Right lobe of liver (tissue), 6 donors: ENCODE measurements at regions not wholly inside any gene's neighbourhood (a gene's known extent, or its start where the extent isn't known, plus 50 kb on each side); places are given as distances from the start of the nearest gene placed in this dataset.

Experiments used
- ATAC-seq, 4 donors: fragments of 200-7000 bp; cut with Tn5 transposase; one replicate each; pipeline ENCODE4 v1.9.1; 2020; ENCODE audit warnings: mild to moderate bottlenecking in 4 of 4, moderate library complexity in 4 of 4
- DNase-seq, 3 donors: peaks; one replicate each; pipeline ENCODE4 v3.0.0-alpha.2; 2020
- H3K27ac ChIP-seq, 3 donors: fragments of 200-600 bp; one replicate each; pipeline ENCODE4 v1.8.0; 2022
- H3K27me3 ChIP-seq, 2 donors: fragments of 200-600 bp; one replicate each; pipeline ENCODE4 v1.8.0; 2022
- H3K36me3 ChIP-seq, 4 donors: fragments of 200-600 bp; sonication (generic) in 1 of 4; one replicate each; pipeline versions ENCODE4 v1.5.1 to v1.8.0; 2017 to 2022; ENCODE audit warnings: control low read depth in 1 of 4
- H3K4me1 ChIP-seq, 4 donors: fragments of 200-600 bp; sonication (generic) in 1 of 4; one replicate each; pipeline versions ENCODE4 v1.5.1 to v1.8.0; 2017 to 2022; ENCODE audit warnings: control low read depth in 1 of 4
- H3K4me3 ChIP-seq, 3 donors: fragments of 200-600 bp; one replicate each; pipeline ENCODE4 v1.8.0; 2022
- H3K9me3 ChIP-seq, 4 donors: fragments of 200-600 bp; sonication (generic) in 1 of 4; one replicate each; pipeline versions ENCODE4 v1.5.1 to v1.8.0; 2017 to 2022; ENCODE audit warnings: control low read depth in 1 of 4
- CTCF ChIP-seq, 4 donors: fragments of 200-600 bp in 3 of 4; fragments of 450-650 bp in 1 of 4; IDR thresholded peaks; one replicate each; pipeline versions ENCODE4 v1.5.1 to v1.8.0; 2016 to 2022; ENCODE audit warnings: antibody characterized with exemption in 4 of 4, mild to moderate bottlenecking in 2 of 4
- POLR2A ChIP-seq: fragments of 450-650 bp; IDR thresholded peaks from one replicate; pipeline ENCODE4 v1.6.1; 2017; ENCODE audit warnings: antibody characterized with exemption, mild to moderate bottlenecking
- WGBS: methylation state at CpG from one replicate; pipeline ENCODE4 v1.1.6; 2018; ENCODE audit warnings: low coverage, low lambda C conversion rate; ENCODE audit not compliant: insufficient coverage; ENCODE audit errors: missing lambda C conversion rate; 5-methylcytosine and 5-hydroxymethylcytosine counted together
- intact Hi-C, 2 donors: fragments of 100-400 bp; cut with DNase I; formaldehyde crosslinking; loops; one replicate each; pipeline versions ENCODE4 v1.11.2 to v1.14.1; 2022
- donor health status: DM: no; HTN: yes; CAD: no.
- donor health status: DM: no; HTN: no; CAD: no.
- donor health status: DM: no; HTN: no; CAD: no.
- donor health status: DM: no; HTN: yes; CAD: no.
- donor health status: DM: no; HTN: yes; CAD: no.

GRCh38 chr10:4066581-4067390 is 281.8 kb upstream of the KLF6 start:
- ATAC-seq: no peak

GRCh38 chr10:4064489-4064888 is 279.5 kb upstream of the KLF6 start:
- Histone ChIP-seq H3K27ac (no peak overlapping the region), H3K4me1 (no peaks in the 10 kb centered on the region), H3K36me3 (no peaks in the 10 kb centered on the region), H3K9me3 (no peaks in the 10 kb centered on the region), H3K4me3 (no peak overlapping the region), H3K27me3 (no peaks in the 10 kb centered on the region)
- WGBS: 87% methylated on average over 6 of the region's 6 CpGs
- no peak for DNase-seq
- intact Hi-C loops: no loop called here
- TF ChIP-seq POLR2A: no peak
- no peak for TF ChIP-seq CTCF (IDR thresholded peaks at IDR 0.05)
- ATAC-seq: no peak

More at GRCh38 chr10:4066581-4067390, 281.8 kb upstream of the KLF6 start:
- no peaks in the 10 kb centered on the region for H3K27me3 ChIP-seq
- TF ChIP-seq POLR2A (no peak), CTCF (IDR thresholded peaks at IDR 0.05) (no peak)
- H3K4me1 ChIP-seq: no peaks in the 10 kb centered on the region
- no peak overlapping the region for H3K27ac ChIP-seq
- H3K4me3 ChIP-seq: no peak overlapping the region
- no peak for DNase-seq
- intact Hi-C loops: no loop called here
- 61% methylated on average over 2 of the region's 4 CpGs for whole genome bisulfite sequencing
- no peaks in the 10 kb centered on the region for H3K9me3 ChIP-seq
- H3K36me3 ChIP-seq: no peaks in the 10 kb centered on the region

GRCh38 chr10:4063717-4064116 is 278.7 kb upstream of the KLF6 start:
- TF ChIP-seq CTCF (IDR thresholded peaks at IDR 0.05) (no peak), POLR2A (no peak)
- Histone ChIP-seq H3K36me3 (no peaks in the 10 kb centered on the region), H3K4me3 (no peak overlapping the region), H3K27ac (no peak overlapping the region), H3K27me3 (no peaks in the 10 kb centered on the region), H3K4me1 (no peaks in the 10 kb centered on the region), H3K9me3 (no peaks in the 10 kb centered on the region)
- DNase-seq (no peak), ATAC-seq (no peak)
- intact Hi-C loops: no loop called here
- 89% methylated on average over 3 of the region's 3 CpGs for WGBS

GRCh38 chr10:4062751-4063150 is 277.7 kb upstream of the KLF6 start:
- Histone ChIP-seq H3K36me3 (no peaks in the 10 kb centered on the region), H3K4me3 (no peak overlapping the region), H3K4me1 (no peaks in the 10 kb centered on the region), H3K9me3 (no peaks in the 10 kb centered on the region), H3K27ac (no peak overlapping the region), H3K27me3 (no peaks in the 10 kb centered on the region)
- ATAC-seq (no peak), DNase-seq (no peak)
- TF ChIP-seq CTCF (IDR thresholded peaks at IDR 0.05) (no peak), POLR2A (no peak)
- WGBS: 79% methylated on average over 2 of the region's 6 CpGs
- intact Hi-C loops: no loop called here
